ENCODE measurements at regions not wholly inside any gene's neighbourhood (a gene's known extent, or its start where the extent isn't known, plus 50 kb on each side); places are given as distances from the start of the nearest gene placed in this dataset.

- TF ChIP-seq CTCF (conservative IDR thresholded peaks at IDR 0.05; ENCODE audit: low read depth, low read length) (no peak), EZH2 (IDR thresholded peaks at IDR 0.05; ENCODE audit: borderline replicate concordance, low read depth, low read length, poor library complexity, severe bottlenecking) (no peak)
These were observed 225.5 kb upstream of the ADAMTS5 start for GRCh38 chr21:27192281-27192949.

Data from A673 (cell line).